Right lobe of liver (tissue), 6 donors: ENCODE measurements at regions not wholly inside any gene's neighbourhood (a gene's known extent, or its start where the extent isn't known, plus 50 kb on each side); places are given as distances from the start of the nearest gene placed in this dataset.

ENCODE experiments used
- ATAC-seq, 4 donors: fragments of 200-7000 bp; cut with Tn5 transposase; one replicate each; pipeline ENCODE4 v1.9.1; 2020; ENCODE audit warnings: mild to moderate bottlenecking in 4 of 4, moderate library complexity in 4 of 4
- DNase-seq, 3 donors: peaks; one replicate each; pipeline ENCODE4 v3.0.0-alpha.2; 2020
- H3K27ac ChIP-seq, 3 donors: fragments of 200-600 bp; one replicate each; pipeline ENCODE4 v1.8.0; 2022
- H3K27me3 ChIP-seq, 2 donors: fragments of 200-600 bp; one replicate each; pipeline ENCODE4 v1.8.0; 2022
- H3K36me3 ChIP-seq, 4 donors: fragments of 200-600 bp; sonication (generic) in 1 of 4; one replicate each; pipeline versions ENCODE4 v1.5.1 to v1.8.0; 2017 to 2022; ENCODE audit warnings: control low read depth in 1 of 4
- H3K4me1 ChIP-seq, 4 donors: fragments of 200-600 bp; sonication (generic) in 1 of 4; one replicate each; pipeline versions ENCODE4 v1.5.1 to v1.8.0; 2017 to 2022; ENCODE audit warnings: control low read depth in 1 of 4
- H3K4me3 ChIP-seq, 3 donors: fragments of 200-600 bp; one replicate each; pipeline ENCODE4 v1.8.0; 2022
- H3K9me3 ChIP-seq, 4 donors: fragments of 200-600 bp; sonication (generic) in 1 of 4; one replicate each; pipeline versions ENCODE4 v1.5.1 to v1.8.0; 2017 to 2022; ENCODE audit warnings: control low read depth in 1 of 4
- CTCF ChIP-seq, 4 donors: fragments of 200-600 bp in 3 of 4; fragments of 450-650 bp in 1 of 4; IDR thresholded peaks; one replicate each; pipeline versions ENCODE4 v1.5.1 to v1.8.0; 2016 to 2022; ENCODE audit warnings: antibody characterized with exemption in 4 of 4, mild to moderate bottlenecking in 2 of 4
- POLR2A ChIP-seq: fragments of 450-650 bp; IDR thresholded peaks from one replicate; pipeline ENCODE4 v1.6.1; 2017; ENCODE audit warnings: antibody characterized with exemption, mild to moderate bottlenecking
- WGBS: methylation state at CpG from one replicate; pipeline ENCODE4 v1.1.6; 2018; ENCODE audit warnings: low coverage, low lambda C conversion rate; ENCODE audit not compliant: insufficient coverage; ENCODE audit errors: missing lambda C conversion rate; 5-methylcytosine and 5-hydroxymethylcytosine counted together
- intact Hi-C, 2 donors: fragments of 100-400 bp; cut with DNase I; formaldehyde crosslinking; loops; one replicate each; pipeline versions ENCODE4 v1.11.2 to v1.14.1; 2022
- donor health status: DM: no; HTN: yes; CAD: no.
- donor health status: DM: no; HTN: no; CAD: no.
- donor health status: DM: no; HTN: no; CAD: no.
- donor health status: DM: no; HTN: yes; CAD: no.
- donor health status: DM: no; HTN: yes; CAD: no.

GRCh38 chr11:121367001-121367843 lies 74.7 kb downstream of the SC5D start:
- no peaks in the 10 kb centered on the region for H3K4me1 ChIP-seq
- peak; percentile 43 to 81 (median 66) for ATAC-seq
- H3K9me3 ChIP-seq, result no peaks in the 10 kb centered on the region
- intact Hi-C loops, result no loop called here
- H3K36me3 ChIP-seq, result no peaks in the 10 kb centered on the region
- WGBS, result 54% methylated on average over 8 of the region's 8 CpGs
- TF ChIP-seq POLR2A (no peak), CTCF (IDR thresholded peaks at IDR 0.05) (no peak)
- peak overlapping the region in 1 of 3 donors; percentile 35 for H3K27ac ChIP-seq
- H3K27me3 ChIP-seq, result no peaks in the 10 kb centered on the region
- DNase-seq, result no peak
- H3K4me3 ChIP-seq, result no peak overlapping the region

- Histone ChIP-seq H3K4me3 (no peak overlapping the region), H3K36me3 (no peaks in the 10 kb centered on the region), H3K27ac (peak overlapping the region in 1 of 3 donors; percentile 35), H3K9me3 (no peaks in the 10 kb centered on the region), H3K27me3 (no peaks in the 10 kb centered on the region), H3K4me1 (no peaks in the 10 kb centered on the region)
- no peak for DNase-seq
- ATAC-seq, result no peak
- TF ChIP-seq CTCF (IDR thresholded peaks at IDR 0.05) (no peak), POLR2A (no peak)
- WGBS, result 61% methylated on average over 2 of the region's 2 CpGs
- intact Hi-C loops, result no loop called here
These were observed 75.3 kb downstream of the SC5D start for GRCh38 chr11:121367844-121368225.

GRCh38 chr11:121368364-121369240 lies 76.0 kb downstream of the SC5D start:
- WGBS, result 48% methylated on average over 8 of the region's 8 CpGs
- Histone ChIP-seq H3K27ac (no peak overlapping the region), H3K4me1 (no peaks in the 10 kb centered on the region), H3K27me3 (no peaks in the 10 kb centered on the region), H3K9me3 (no peaks in the 10 kb centered on the region), H3K36me3 (no peaks in the 10 kb centered on the region), H3K4me3 (no peak overlapping the region)
- DNase-seq (no peak), ATAC-seq (peak in 3 of 4 donors; percentile 13 to 46 (median 40))
- intact Hi-C loops, result no loop called here
- TF ChIP-seq CTCF (IDR thresholded peaks at IDR 0.05) (no peak), POLR2A (no peak)

GRCh38 chr11:121369366-121369765 lies 76.8 kb downstream of the SC5D start:
- Histone ChIP-seq H3K4me1 (no peaks in the 10 kb centered on the region), H3K36me3 (no peaks in the 10 kb centered on the region), H3K9me3 (no peaks in the 10 kb centered on the region), H3K27ac (no peak overlapping the region), H3K4me3 (no peak overlapping the region), H3K27me3 (no peaks in the 10 kb centered on the region)
- DNase-seq (no peak), ATAC-seq (no peak)
- TF ChIP-seq CTCF (IDR thresholded peaks at IDR 0.05) (no peak), POLR2A (no peak)
- intact Hi-C loops, result no loop called here
- WGBS, result 37% methylated on average over 3 of the region's 3 CpGs
